NT2/D1 (cell line): ENCODE measurements at regions not wholly inside any gene's neighbourhood (a gene's known extent, or its start where the extent isn't known, plus 50 kb on each side); places are given as distances from the start of the nearest gene placed in this dataset.
"Not testable (repeated sequence)": the region's sequence is repeated elsewhere in the genome, so short reads cannot be mapped to it uniquely, and the experiment has no call there.

Source experiments
- DNase-seq: peaks from one replicate; pipeline ENCODE4 v3.0.0-alpha.2; 2011; ENCODE audit warnings: low read depth, low spot score
- H3K27me3 ChIP-seq: 2 replicates; pipeline ENCODE4 v1.6.0; 2011; ENCODE audit warnings: mild to moderate bottlenecking; ENCODE audit not compliant: insufficient read length, insufficient read depth
- H3K36me3 ChIP-seq: 2 replicates; pipeline ENCODE4 v1.6.1; 2011; ENCODE audit warnings: mild to moderate bottlenecking, low read length, mixed read lengths; ENCODE audit not compliant: insufficient read depth, insufficient read length
- H3K4me1 ChIP-seq: 2 replicates; pipeline ENCODE4 v1.5.1; 2011; ENCODE audit not compliant: insufficient read depth, insufficient read length
- H3K4me3 ChIP-seq: 2 replicates; pipeline ENCODE4 v1.5.1; 2011; ENCODE audit warnings: low read depth; ENCODE audit not compliant: insufficient read length
- H3K9ac ChIP-seq: 2 replicates; pipeline ENCODE4 v1.6.0; 2011; ENCODE audit warnings: low read depth; ENCODE audit not compliant: insufficient read length
- H3K9me3 ChIP-seq: 2 replicates; pipeline ENCODE4 v1.5.1; 2011; ENCODE audit warnings: mild to moderate bottlenecking, low read length; ENCODE audit not compliant: insufficient read depth
- SUZ12 ChIP-seq: IDR thresholded peaks from 2 replicates; pipeline ENCODE4 v1.6.1; 2011; ENCODE audit not compliant: insufficient read length, insufficient read depth; ENCODE audit errors: extremely low read depth
- YY1 ChIP-seq: IDR thresholded peaks from 2 replicates; pipeline ENCODE4 v1.6.1; 2011; ENCODE audit not compliant: insufficient read length, insufficient read depth
- ZNF274 ChIP-seq: IDR thresholded peaks from 2 replicates; pipeline ENCODE4 v1.6.1; 2011; ENCODE audit warnings: mild to moderate bottlenecking, low read depth, low read length

DNA sequence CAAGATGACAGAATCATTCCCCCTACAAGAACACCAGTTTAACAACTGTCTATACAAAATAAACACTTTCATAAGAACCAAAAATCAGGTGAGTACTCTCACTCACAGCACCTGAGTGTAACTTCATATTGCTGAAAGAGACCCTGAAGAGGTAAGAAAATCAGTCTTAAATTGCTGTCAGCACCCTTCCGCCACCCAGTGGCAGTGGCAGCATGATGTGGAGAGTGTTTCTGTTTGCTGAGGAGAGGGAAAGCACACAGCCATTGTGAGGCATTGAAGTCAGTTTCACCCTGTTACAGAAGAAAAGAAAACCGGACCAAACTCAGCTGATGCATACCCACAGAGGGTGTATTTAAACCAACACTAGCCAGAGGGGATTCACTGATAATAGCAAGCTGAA, 1240.8 kb upstream of the CRIM1 start:
- peak; percentile 25 for DNase-seq

DNA sequence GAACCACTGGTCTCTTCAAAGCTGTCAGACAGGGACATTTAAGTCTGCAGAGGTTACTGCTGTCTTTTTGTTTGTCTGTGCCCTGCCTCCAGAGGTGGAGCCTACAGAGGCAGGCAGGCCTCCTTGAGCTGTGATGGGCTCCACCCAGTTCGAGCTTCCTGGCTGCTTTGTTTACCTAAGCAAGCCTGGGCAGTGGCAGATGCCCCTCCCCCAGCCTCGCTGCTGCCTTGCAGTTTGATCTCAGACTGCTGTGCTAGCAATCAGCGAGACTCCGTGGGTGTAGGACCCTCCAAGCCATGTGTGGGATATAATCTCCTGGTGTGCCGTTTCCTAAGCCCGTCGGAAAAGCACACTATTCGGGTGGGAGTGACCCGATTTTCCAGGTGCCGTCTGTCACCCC, 1243.2 kb upstream of the CRIM1 start:
- H3K9ac ChIP-seq, H3K36me3 ChIP-seq, H3K9me3 ChIP-seq, H3K4me3 ChIP-seq, H3K4me1 ChIP-seq, DNase-seq, H3K27me3 ChIP-seq: not testable (repeated sequence)

More for the DNA sequence above, 1240.8 kb upstream of the CRIM1 start:
- no peaks in the 10 kb centered on the region for H3K4me1 ChIP-seq
- no peak overlapping the region for H3K4me3 ChIP-seq
- H3K36me3 ChIP-seq, result no peaks in the 10 kb centered on the region
- no peaks in the 10 kb centered on the region for H3K27me3 ChIP-seq
- no peak overlapping the region for H3K9ac ChIP-seq
- peaks cover 4% of the 10 kb centered on the region; the same call in 1 of the 2 replicates for H3K9me3 ChIP-seq
- no peak for TF ChIP-seq SUZ12
- no peak for TF ChIP-seq ZNF274
- TF ChIP-seq YY1, result no peak

DNA sequence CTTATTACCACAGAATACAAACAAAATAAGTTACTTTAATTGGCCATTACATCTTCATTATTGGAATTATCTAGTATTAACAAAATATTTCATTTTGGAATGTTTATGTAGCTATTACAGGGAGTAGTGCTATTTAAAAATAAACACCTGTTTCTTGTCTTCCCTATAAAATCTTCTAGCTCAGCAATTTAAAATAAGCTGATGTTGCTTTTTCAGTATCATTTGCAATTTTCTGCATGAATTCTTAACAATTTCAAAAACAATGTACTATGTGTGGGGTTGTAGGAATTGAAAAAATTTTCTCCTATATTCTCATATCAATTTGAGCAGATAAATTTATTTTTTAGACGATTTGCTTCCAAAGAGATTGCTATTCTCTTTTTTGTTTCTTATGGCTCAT, 1251.3 kb upstream of the CRIM1 start:
- Histone ChIP-seq H3K27me3 (no peaks in the 10 kb centered on the region), H3K36me3 (no peaks in the 10 kb centered on the region), H3K9ac (no peak overlapping the region), H3K4me3 (no peak overlapping the region), H3K9me3 (no peaks in the 10 kb centered on the region), H3K4me1 (no peaks in the 10 kb centered on the region)
- TF ChIP-seq ZNF274 (no peak), YY1 (no peak), SUZ12 (no peak)
- no peak for DNase-seq

DNA sequence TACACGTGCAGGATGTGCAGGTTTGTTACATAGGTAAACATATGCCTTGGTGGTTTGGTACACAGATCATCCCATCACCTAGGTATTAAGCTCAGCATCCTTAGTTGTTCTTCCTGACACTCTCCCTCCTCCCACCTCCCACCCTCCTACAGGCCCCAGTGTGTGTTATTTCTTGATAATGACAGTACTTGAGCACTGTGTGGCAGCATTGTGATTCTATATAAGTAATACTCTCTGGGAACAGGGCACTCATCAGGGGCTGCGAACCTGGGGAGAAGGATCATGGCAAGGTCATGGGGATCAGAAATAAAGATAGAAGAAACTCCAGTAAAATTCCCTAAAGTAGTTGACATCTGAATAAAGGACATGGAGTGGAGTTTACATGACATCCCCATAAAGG, 1256.2 kb upstream of the CRIM1 start:
- Histone ChIP-seq H3K4me3 (no peak overlapping the region), H3K36me3 (no peaks in the 10 kb centered on the region), H3K9me3 (no peaks in the 10 kb centered on the region), H3K4me1 (no peaks in the 10 kb centered on the region), H3K9ac (no peak overlapping the region), H3K27me3 (no peaks in the 10 kb centered on the region)
- peak; percentile 11 for DNase-seq
- TF ChIP-seq SUZ12 (no peak), ZNF274 (no peak), YY1 (no peak)

DNA sequence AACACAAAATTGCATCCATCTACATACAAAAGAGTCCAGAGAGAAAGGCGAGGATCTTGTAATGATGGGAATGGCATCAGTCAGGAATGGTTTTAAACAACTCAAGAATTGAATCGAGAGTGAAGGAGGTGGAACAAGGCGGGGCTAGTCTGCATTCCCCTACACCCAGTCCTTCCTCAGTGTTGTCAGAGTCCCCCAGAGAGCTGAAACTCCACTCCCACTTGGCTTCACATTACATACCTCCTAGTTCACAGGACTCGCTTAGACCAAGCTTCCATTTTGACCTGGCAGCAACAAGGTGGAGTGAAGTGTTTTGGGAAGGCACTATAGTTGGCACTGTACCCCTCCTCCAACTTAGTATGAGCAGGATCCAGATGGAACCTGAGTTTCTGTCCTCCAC, 1273.5 kb upstream of the CRIM1 start:
- H3K36me3 ChIP-seq, result no peaks in the 10 kb centered on the region
- H3K27me3 ChIP-seq, result no peaks in the 10 kb centered on the region
- H3K9me3 ChIP-seq, result no peaks in the 10 kb centered on the region
- no peak overlapping the region for H3K4me3 ChIP-seq
- no peak for DNase-seq
- H3K4me1 ChIP-seq, result no peaks in the 10 kb centered on the region
- TF ChIP-seq SUZ12 (no peak), YY1 (no peak), ZNF274 (no peak)
- H3K9ac ChIP-seq, result no peak overlapping the region

DNA sequence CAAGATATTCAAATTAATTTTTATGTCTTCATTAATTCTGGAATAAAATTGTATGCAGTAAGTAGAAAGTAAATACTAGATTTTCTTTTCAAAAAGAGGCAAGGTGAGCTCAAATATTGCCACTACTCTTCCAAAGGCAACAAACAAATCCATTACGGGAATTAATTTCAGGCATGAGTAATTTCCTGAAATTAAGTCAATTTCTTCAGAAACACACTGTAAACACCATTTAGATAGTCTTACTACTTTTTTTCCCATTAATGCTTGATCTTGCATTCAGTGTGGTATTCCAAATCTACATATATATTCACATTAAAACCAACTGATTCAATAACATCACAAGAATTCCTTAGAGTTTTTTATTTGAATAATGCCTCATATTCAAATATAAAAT, 1274.0 kb upstream of the CRIM1 start:
- no peaks in the 10 kb centered on the region for H3K27me3 ChIP-seq
- no peaks in the 10 kb centered on the region for H3K9me3 ChIP-seq
- no peak overlapping the region for H3K9ac ChIP-seq
- no peaks in the 10 kb centered on the region for H3K4me1 ChIP-seq
- H3K4me3 ChIP-seq, result no peak overlapping the region
- no peak for TF ChIP-seq YY1
- TF ChIP-seq ZNF274, result no peak
- no peak for TF ChIP-seq SUZ12
- DNase-seq, result no peak
- no peaks in the 10 kb centered on the region for H3K36me3 ChIP-seq

DNA sequence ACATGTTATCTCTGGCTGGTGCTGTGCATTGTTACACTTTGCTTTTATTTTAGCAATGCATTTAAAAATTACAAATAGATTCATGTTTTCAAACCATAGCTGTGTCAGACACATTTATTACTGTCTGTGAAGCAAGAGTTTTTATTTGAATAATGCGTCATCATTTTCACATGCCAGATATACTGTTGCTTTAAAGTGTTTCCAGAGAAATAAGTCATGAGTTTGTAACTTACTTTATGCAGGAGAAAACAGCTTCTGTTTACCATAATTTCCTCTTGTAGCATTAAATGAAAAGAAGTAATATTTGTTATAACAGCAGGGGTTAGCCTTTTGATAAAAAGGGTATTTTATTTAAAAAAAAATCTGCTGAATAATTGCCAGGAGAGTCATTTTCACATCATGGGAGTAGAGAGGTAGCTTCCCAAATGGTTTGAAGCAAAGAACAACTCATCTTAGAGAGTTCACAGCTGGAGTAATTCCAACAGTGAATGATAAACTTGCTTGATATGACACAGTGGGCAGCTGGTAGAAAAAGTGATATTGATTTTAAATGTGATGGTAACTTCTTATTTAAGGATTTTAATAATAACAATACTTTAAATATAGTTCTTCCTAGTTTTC, 1274.5 kb upstream of the CRIM1 start:
- Histone ChIP-seq H3K36me3 (no peaks in the 10 kb centered on the region), H3K4me1 (no peaks in the 10 kb centered on the region), H3K27me3 (no peaks in the 10 kb centered on the region), H3K4me3 (no peak overlapping the region), H3K9me3 (no peaks in the 10 kb centered on the region), H3K9ac (no peak overlapping the region)
- no peak for TF ChIP-seq SUZ12
- no peak for DNase-seq
